GM19397 (cell line): ENCODE measurements at regions not wholly inside any gene's neighbourhood (a gene's known extent, or its start where the extent isn't known, plus 50 kb on each side); places are given as distances from the start of the nearest gene placed in this dataset.
A peak's percentile ranks its signal among the peaks of the same experiment; 100 is the strongest.
"Not testable (repeated sequence)": the region's sequence is repeated elsewhere in the genome, so short reads cannot be mapped to it uniquely, and the experiment has no call there.

Experiments used
- ATAC-seq: cut with Tn5 transposase; IDR thresholded peaks from one replicate; pipeline ENCODE4 v1.9.1; 2021; ENCODE audit warnings: mild to moderate bottlenecking, moderate library complexity; ENCODE audit not compliant: unreplicated experiment

DNA sequence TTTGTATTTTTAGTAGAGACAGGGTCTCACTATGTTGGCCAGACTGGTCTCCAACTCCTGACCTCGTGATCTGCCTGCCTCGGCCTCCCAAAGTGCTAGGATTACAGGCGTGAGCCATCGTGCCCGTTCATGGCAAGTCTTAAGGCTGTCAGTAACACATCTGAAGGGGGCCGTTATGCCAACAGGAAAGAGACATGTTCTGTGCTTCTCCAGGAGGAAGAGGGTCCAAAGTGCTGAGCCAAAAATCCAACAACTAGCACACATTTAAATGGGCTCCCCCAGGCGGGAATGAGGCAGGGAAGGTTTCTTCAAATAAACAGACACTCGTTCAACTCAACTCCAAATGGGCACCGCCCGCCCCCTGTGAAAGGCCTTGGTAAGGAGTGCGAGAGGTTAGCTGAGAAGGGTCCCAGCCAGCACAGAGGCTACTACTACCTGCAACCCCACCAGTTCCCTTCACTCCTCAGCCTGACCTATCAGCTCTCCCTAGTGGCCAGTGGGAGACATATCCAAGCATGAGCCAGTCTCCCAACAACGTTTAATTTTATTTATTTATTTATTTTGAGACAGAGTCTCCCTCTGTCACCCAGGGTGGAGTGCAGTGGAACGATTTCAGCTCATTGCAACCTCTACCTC is 84.1 kb upstream of the DMRT1 start:
- no peak for ATAC-seq

GRCh38 chr9:758146-758545 is 83.4 kb upstream of the DMRT1 start:
- no peak for ATAC-seq

- no peak for ATAC-seq
Observed at GRCh38 chr9:759541-759940, 82.0 kb upstream of the DMRT1 start.

GRCh38 chr9:759983-760736 is 81.3 kb upstream of the DMRT1 start:
- ATAC-seq: no peak

DNA sequence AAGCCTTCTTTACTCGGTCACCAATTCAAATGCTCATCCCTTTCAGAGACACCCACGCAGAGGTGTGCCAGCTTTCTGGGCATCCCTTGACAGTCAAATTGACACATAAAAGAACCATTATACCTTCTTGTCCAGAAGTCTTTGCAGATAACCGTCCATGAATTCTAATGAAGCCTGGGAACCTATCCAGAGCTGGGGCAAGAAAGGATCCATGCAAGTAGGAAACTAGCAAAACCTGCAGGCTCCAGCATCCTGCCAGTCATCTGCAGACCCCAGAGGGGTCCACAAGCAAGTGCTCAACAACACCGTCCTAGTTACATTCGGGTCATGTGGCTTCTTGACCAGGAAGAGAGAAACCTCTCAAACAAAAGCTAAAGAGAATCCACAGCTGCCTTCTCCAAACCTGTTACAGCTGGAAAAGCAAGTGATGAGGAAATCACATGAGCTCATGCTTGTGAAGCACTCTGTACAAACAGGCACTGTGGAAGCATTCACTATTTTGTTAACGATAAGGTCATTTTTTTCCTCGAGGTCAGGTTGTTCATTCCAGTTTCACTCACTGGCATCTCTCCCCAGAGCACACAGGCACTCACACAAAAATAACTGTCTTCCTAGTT is 80.2 kb upstream of the DMRT1 start:
- no peak for ATAC-seq

DNA sequence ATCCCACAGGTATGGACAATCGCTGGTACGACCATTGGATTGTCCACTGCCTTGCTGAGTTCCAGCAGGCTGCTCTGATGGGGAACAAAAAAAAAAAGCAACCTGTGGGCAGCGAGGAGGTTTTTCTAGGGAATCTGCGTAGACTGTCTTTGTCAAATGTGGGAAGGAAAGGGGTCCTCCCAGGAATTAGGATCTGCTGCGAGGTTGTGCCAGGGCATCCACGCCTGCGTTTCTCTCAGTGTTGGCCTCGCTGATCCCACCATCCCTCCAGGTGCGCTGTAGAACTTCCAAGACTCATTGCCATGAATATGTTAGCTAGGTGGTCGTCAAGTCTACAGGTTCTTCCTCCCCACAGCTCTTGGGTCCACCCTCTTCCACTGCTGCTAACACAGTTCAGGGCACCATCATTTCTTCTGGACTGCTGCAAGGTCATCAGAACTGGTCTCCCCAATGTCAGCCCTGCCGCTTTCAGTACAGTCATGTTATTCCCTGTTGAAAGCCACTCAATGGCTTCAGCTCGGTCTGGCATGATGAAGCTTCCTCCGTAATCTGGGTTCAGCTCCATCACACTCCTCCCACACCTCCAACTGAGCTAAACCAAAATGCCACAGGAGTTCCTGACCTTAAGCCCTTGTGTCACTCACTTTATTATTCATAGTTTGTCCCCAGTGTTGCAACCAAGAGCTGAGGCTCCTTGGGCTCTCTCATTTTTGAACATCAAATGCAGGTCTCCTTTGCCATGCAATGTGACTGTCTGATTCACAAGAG is 79.5 kb upstream of the DMRT1 start:
- ATAC-seq: no peak

DNA sequence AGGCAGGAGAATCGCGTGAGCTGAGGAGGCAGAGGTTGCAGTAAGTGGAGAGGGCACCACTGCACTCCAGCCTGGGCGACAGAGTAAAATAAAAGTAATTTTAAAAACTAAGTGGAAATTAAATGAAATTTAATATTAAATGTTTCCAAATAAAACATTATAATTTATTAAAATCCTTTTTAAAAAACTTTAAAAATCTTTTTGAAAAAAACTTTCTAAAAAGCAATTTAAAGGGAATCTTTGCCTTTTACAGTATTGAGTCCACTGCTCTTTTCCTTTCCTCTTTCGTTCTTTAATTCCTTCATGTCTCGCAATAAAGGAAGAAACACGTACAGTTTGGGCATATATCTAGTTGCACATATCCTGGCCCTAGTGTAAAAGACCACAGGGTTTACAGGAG is 77.8 kb upstream of the DMRT1 start:
- ATAC-seq: no peak

- peak; percentile 90 for ATAC-seq
Observed at GRCh38 chr9:764105-764524, 77.4 kb upstream of the DMRT1 start.

GRCh38 chr9:764986-765385 is 76.5 kb upstream of the DMRT1 start:
- ATAC-seq: no peak

DNA sequence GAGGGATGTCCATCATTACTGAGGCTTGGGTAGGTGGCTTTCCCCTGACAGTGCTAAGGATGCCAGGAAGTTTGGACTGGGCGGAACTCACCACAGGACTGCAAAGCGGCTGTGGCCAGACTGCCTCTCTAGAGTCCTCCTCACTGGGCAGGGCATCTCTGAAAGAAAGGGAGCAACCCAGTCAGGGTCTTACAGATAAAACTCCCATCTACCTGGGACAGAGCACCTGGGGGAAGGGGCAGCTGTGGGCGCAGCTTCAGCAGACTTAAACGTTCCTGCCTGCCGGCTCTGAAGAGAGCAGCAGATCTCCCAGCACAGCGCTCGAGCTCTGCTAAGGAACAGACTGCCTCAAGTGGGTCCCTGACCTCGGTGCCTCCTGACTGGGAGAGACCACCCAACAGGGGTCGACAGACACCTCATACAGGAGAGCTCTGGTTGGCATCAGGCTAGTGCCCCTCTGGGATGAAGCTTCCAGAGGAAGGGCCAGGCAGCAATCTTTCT is 74.4 kb upstream of the DMRT1 start:
- ATAC-seq: not testable (repeated sequence)

GRCh38 chr9:776086-776485 is 65.4 kb upstream of the DMRT1 start:
- ATAC-seq: no peak

- no peak for ATAC-seq
Observed at GRCh38 chr9:777978-778377, 63.5 kb upstream of the DMRT1 start.

DNA sequence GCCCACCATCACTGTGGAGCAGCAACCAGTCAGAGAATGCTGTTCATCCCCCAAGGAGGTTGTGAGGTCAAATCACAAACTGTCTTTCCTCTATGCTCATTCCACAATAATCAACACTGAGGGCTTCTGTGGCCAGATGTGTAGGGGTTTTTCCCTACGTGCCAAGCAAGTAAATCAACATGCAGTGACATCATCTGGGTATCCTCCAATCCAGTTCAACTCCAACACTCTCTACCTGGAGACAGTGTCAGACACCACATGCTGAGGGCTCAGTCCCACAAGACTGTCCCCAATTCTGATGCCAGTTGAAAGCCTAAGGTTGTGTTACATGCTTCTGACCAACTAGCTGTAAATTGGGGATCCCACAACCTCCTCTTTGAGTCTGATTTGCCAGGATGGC is 57.3 kb upstream of the DMRT1 start:
- ATAC-seq: no peak

GRCh38 chr9:784916-785315 is 56.6 kb upstream of the DMRT1 start:
- no peak for ATAC-seq

- no peak for ATAC-seq
Observed at GRCh38 chr9:785997-786396, 55.5 kb upstream of the DMRT1 start.

DNA sequence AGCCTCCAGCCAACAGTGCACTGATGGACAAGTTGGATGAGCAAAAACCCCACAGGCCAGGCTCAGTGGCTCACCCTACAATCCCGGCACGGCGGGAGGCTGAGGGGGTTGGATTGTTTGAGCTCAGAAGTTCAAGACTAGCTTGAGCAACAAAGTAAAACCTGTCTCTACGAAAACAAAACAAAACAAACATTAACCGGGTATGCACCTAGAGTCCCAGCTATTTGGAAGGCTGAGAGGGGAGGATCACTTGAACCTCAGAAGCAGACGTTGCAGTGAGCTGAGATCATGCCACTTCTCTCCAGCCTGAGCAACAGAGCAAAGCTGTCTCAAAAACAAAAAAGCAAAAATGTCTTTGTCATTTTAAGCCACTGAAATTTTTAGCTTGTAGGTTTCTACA is 55.1 kb upstream of the DMRT1 start:
- no peak for ATAC-seq

- no peak for ATAC-seq
Observed at GRCh38 chr9:788777-789176, 52.7 kb upstream of the DMRT1 start.
